Mammary epithelial cell (primary cell): ENCODE measurements at regions not wholly inside any gene's neighbourhood (a gene's known extent, or its start where the extent isn't known, plus 50 kb on each side); places are given as distances from the start of the nearest gene placed in this dataset.

Source experiments
- CTCF ChIP-seq, 2 donors: IDR thresholded peaks in 1 of 2; conservative IDR thresholded peaks in 1 of 2; 2 replicates each; pipeline ENCODE4 v1.5.1; 2011 to 2012; ENCODE audit warnings: inconsistent platforms in 2 of 2, low read length in 2 of 2, mild to moderate bottlenecking in 2 of 2, control low read depth in 1 of 2, low read depth in 1 of 2; ENCODE audit not compliant: insufficient read depth in 1 of 2; ENCODE audit errors: extremely low read depth in 1 of 2
- EZH2 ChIP-seq: IDR thresholded peaks from 2 replicates; pipeline ENCODE4 v1.6.1; 2012; ENCODE audit warnings: low read length, inconsistent platforms, borderline replicate concordance

DNA sequence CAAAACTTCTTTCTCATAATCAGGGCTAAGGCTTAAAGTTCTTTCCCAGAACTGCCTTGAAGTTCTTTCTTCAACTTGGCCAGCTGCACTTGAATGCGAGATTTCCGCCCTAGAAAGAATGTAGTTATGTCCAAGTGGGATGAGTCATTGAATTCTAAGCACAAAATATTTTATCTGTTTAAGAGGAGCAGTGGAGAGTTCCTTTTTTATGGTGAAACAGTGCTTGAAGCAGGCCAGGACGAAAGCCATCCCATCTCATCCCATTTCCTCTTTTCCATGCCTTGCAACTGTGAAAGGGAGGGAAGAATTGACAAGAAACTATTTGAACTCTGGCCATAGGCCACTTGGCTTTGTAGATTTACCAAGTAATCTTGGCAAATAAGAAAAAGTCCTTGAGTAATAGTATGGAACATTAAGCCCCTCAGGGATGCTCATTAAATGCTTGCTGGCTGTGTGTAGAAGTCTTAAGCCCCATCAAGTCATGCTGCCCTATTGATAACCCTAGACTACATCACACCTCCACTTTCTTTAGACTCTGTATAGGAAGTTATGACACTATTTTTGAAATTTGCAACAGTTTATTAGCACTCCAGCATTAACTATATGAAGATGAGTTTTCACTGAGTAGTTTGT, 174.5 kb downstream of the KCTD12 start:
- TF ChIP-seq CTCF (conservative IDR thresholded peaks at IDR 0.05 in 1 of 2, IDR thresholded peaks at IDR 0.05 in 1 of 2; ENCODE audit: extremely low read depth in 1 of 2, insufficient read depth in 1 of 2, low read depth in 1 of 2, low read length in 2 of 2) (no peak), EZH2 (no peak)
